Ishikawa (cell line): ENCODE measurements at regions not wholly inside any gene's neighbourhood (a gene's known extent, or its start where the extent isn't known, plus 50 kb on each side); places are given as distances from the start of the nearest gene placed in this dataset.

Experiments
- CEBPB ChIP-seq: IDR thresholded peaks from 2 replicates; pipeline ENCODE4 v1.6.1; 2012
- CREB1 ChIP-seq: IDR thresholded peaks from 2 replicates; pipeline ENCODE4 v1.6.1; 2012; ENCODE audit warnings: low read depth
- EP300 ChIP-seq: IDR thresholded peaks from 2 replicates; pipeline ENCODE4 v1.6.1; 2012; ENCODE audit warnings: borderline replicate concordance
- FOXM1 ChIP-seq: IDR thresholded peaks from 2 replicates; pipeline ENCODE4 v1.6.1; 2012; ENCODE audit warnings: low read depth, borderline replicate concordance
- MAX ChIP-seq: IDR thresholded peaks from 2 replicates; pipeline ENCODE4 v1.6.1; 2012
- NFIC ChIP-seq: IDR thresholded peaks from 2 replicates; pipeline ENCODE4 v1.6.1; 2012
- RAD21 ChIP-seq: IDR thresholded peaks from 2 replicates; pipeline ENCODE4 v1.6.1; 2012; ENCODE audit warnings: low read depth
- TAF1 ChIP-seq: IDR thresholded peaks from 2 replicates; pipeline ENCODE4 v1.6.1; 2012; ENCODE audit warnings: low read depth, mild to moderate bottlenecking
- TEAD4 ChIP-seq: IDR thresholded peaks from 2 replicates; pipeline ENCODE4 v1.6.1; 2012
- USF1 ChIP-seq: IDR thresholded peaks from 2 replicates; pipeline ENCODE4 v1.6.1; 2012
- YY1 ChIP-seq: IDR thresholded peaks from 2 replicates; pipeline ENCODE4 v1.6.1; 2012; ENCODE audit warnings: low read depth
- ZBTB7A ChIP-seq: IDR thresholded peaks from 2 replicates; pipeline ENCODE4 v1.6.1; 2012; ENCODE audit warnings: low read depth
- TF ChIP-seq, protein P1 (sequence below): IDR thresholded peaks from 2 replicates; pipeline ENCODE4 v1.6.1; 2012; ENCODE audit warnings: low read depth, mild to moderate bottlenecking

DNA sequence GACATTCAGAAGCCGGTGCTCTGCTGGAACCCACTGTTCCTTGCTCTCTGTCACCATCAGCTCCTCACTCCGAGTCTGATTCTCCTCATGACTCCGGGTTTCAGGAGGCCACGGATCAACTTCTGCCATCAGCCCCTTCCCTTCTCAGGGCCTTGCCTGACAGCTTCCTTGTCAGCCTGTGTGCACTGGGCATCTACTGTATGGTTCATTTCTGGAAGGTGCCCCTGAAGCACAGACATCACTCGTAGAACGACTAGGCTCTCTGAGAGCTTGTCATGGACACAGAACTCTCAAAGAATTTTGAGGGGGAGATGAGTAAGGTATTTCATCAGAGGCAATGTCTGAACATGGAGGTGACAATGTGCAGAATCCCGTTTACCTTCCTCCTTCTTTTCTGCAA lies 396.1 kb downstream of the TNS3 start:
- no peak for TF ChIP-seq ZBTB7A
- TF ChIP-seq, protein P1, sequence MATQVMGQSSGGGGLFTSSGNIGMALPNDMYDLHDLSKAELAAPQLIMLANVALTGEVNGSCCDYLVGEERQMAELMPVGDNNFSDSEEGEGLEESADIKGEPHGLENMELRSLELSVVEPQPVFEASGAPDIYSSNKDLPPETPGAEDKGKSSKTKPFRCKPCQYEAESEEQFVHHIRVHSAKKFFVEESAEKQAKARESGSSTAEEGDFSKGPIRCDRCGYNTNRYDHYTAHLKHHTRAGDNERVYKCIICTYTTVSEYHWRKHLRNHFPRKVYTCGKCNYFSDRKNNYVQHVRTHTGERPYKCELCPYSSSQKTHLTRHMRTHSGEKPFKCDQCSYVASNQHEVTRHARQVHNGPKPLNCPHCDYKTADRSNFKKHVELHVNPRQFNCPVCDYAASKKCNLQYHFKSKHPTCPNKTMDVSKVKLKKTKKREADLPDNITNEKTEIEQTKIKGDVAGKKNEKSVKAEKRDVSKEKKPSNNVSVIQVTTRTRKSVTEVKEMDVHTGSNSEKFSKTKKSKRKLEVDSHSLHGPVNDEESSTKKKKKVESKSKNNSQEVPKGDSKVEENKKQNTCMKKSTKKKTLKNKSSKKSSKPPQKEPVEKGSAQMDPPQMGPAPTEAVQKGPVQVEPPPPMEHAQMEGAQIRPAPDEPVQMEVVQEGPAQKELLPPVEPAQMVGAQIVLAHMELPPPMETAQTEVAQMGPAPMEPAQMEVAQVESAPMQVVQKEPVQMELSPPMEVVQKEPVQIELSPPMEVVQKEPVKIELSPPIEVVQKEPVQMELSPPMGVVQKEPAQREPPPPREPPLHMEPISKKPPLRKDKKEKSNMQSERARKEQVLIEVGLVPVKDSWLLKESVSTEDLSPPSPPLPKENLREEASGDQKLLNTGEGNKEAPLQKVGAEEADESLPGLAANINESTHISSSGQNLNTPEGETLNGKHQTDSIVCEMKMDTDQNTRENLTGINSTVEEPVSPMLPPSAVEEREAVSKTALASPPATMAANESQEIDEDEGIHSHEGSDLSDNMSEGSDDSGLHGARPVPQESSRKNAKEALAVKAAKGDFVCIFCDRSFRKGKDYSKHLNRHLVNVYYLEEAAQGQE, result no peak
- no peak for TF ChIP-seq TAF1
- TF ChIP-seq FOXM1, result no peak
- TF ChIP-seq CREB1, result no peak
- no peak for TF ChIP-seq YY1
- no peak for TF ChIP-seq TEAD4
- TF ChIP-seq EP300, result no peak
- no peak for TF ChIP-seq USF1
- TF ChIP-seq MAX, result no peak
- TF ChIP-seq NFIC, result no peak
- no peak for TF ChIP-seq RAD21
- TF ChIP-seq CEBPB, result no peak
